ENCODE measurements at regions not wholly inside any gene's neighbourhood (a gene's known extent, or its start where the extent isn't known, plus 50 kb on each side); places are given as distances from the start of the nearest gene placed in this dataset.

GRCh38 chr3:6605227-6605626, 255.7 kb upstream of the GRM7 start:
- Histone ChIP-seq H3K36me3 (no peaks in the 10 kb centered on the region), H3K9me3 (no peaks in the 10 kb centered on the region), H3K4me3 (no peak overlapping the region), H3K4me1 (no peaks in the 10 kb centered on the region), H3K27me3 (no peaks in the 10 kb centered on the region), H3K27ac (no peak overlapping the region)
- ATAC-seq (ENCODE audit: low FRiP score in 2 of 2) (no peak), DNase-seq (no peak)
- WGBS, 2 donors: 67 to 71% methylated on average over 3 of the region's 3 CpGs
- TF ChIP-seq POLR2AphosphoS5 (IDR thresholded peaks at IDR 0.05): no peak
- TF ChIP-seq POLR2A (IDR thresholded peaks at IDR 0.05): no peak
- TF ChIP-seq CTCF (IDR thresholded peaks at IDR 0.05): no peak
- no peak for TF ChIP-seq EP300 (IDR thresholded peaks at IDR 0.05)

- no peak overlapping the region for H3K27ac ChIP-seq
- TF ChIP-seq POLR2A (IDR thresholded peaks at IDR 0.05): no peak
- no peak for TF ChIP-seq EP300 (IDR thresholded peaks at IDR 0.05)
- TF ChIP-seq POLR2AphosphoS5 (IDR thresholded peaks at IDR 0.05): no peak
- no peak overlapping the region for H3K4me3 ChIP-seq
- no peaks in the 10 kb centered on the region for H3K4me1 ChIP-seq
- H3K27me3 ChIP-seq: no peaks in the 10 kb centered on the region
- no peaks in the 10 kb centered on the region for H3K36me3 ChIP-seq
- 66 to 82% methylated on average over 1 to 4 of the region's 4 CpGs for WGBS, 2 donors
- DNase-seq: no peak
- no peak for ATAC-seq (ENCODE audit: low FRiP score in 2 of 2)
- no peaks in the 10 kb centered on the region for H3K9me3 ChIP-seq
Measured at GRCh38 chr3:6608843-6609242, 252.1 kb upstream of the GRM7 start.

GRCh38 chr3:6612034-6612616, 248.8 kb upstream of the GRM7 start:
- no peaks in the 10 kb centered on the region for H3K4me1 ChIP-seq
- no peak for ATAC-seq (ENCODE audit: low FRiP score in 2 of 2)
- no peaks in the 10 kb centered on the region for H3K36me3 ChIP-seq

GRCh38 chr3:6622260-6622659, 238.7 kb upstream of the GRM7 start:
- Histone ChIP-seq H3K4me1 (no peaks in the 10 kb centered on the region), H3K4me3 (no peak overlapping the region), H3K9me3 (no peaks in the 10 kb centered on the region), H3K27ac (no peak overlapping the region), H3K36me3 (no peaks in the 10 kb centered on the region), H3K27me3 (no peaks in the 10 kb centered on the region)
- TF ChIP-seq POLR2A (IDR thresholded peaks at IDR 0.05) (no peak), EP300 (IDR thresholded peaks at IDR 0.05) (no peak), POLR2AphosphoS5 (IDR thresholded peaks at IDR 0.05) (no peak), CTCF (IDR thresholded peaks at IDR 0.05) (no peak)
- DNase-seq (no peak), ATAC-seq (ENCODE audit: low FRiP score in 2 of 2) (no peak)
- 92 to 95% methylated on average over 2 of the region's 2 CpGs for WGBS, 2 donors

More at GRCh38 chr3:6612034-6612616, 248.8 kb upstream of the GRM7 start:
- WGBS, 2 donors: 82 to 86% methylated on average over 4 of the region's 4 CpGs
- H3K4me3 ChIP-seq: no peak overlapping the region
- no peak overlapping the region for H3K27ac ChIP-seq
- H3K9me3 ChIP-seq: no peaks in the 10 kb centered on the region
- H3K27me3 ChIP-seq: no peaks in the 10 kb centered on the region
- TF ChIP-seq POLR2AphosphoS5 (IDR thresholded peaks at IDR 0.05) (no peak), POLR2A (IDR thresholded peaks at IDR 0.05) (no peak), EP300 (IDR thresholded peaks at IDR 0.05) (no peak), CTCF (IDR thresholded peaks at IDR 0.05) (no peak)
- DNase-seq: no peak

- 70 to 79% methylated on average over 1 of the region's 1 CpG for WGBS, 2 donors
- Histone ChIP-seq H3K9me3 (no peaks in the 10 kb centered on the region), H3K4me1 (no peaks in the 10 kb centered on the region), H3K36me3 (no peaks in the 10 kb centered on the region), H3K4me3 (no peak overlapping the region), H3K27me3 (no peaks in the 10 kb centered on the region), H3K27ac (no peak overlapping the region)
- ATAC-seq (ENCODE audit: low FRiP score in 2 of 2) (no peak), DNase-seq (no peak)
- TF ChIP-seq EP300 (IDR thresholded peaks at IDR 0.05) (no peak), CTCF (IDR thresholded peaks at IDR 0.05) (no peak), POLR2A (IDR thresholded peaks at IDR 0.05) (no peak), POLR2AphosphoS5 (IDR thresholded peaks at IDR 0.05) (no peak)
Measured at GRCh38 chr3:6622712-6623111, 238.2 kb upstream of the GRM7 start.
